Smooth muscle cell of the brain vasculature (primary cell): ENCODE measurements at regions not wholly inside any gene's neighbourhood (a gene's known extent, or its start where the extent isn't known, plus 50 kb on each side); places are given as distances from the start of the nearest gene placed in this dataset.
"Not testable (repeated sequence)": the region's sequence is repeated elsewhere in the genome, so short reads cannot be mapped to it uniquely, and the experiment has no call there.

ENCODE experiments used
- DNase-seq: peaks from one replicate; pipeline ENCODE4 v3.0.0-alpha.2; 2012; ENCODE audit warnings: low read depth, low spot score

DNA sequence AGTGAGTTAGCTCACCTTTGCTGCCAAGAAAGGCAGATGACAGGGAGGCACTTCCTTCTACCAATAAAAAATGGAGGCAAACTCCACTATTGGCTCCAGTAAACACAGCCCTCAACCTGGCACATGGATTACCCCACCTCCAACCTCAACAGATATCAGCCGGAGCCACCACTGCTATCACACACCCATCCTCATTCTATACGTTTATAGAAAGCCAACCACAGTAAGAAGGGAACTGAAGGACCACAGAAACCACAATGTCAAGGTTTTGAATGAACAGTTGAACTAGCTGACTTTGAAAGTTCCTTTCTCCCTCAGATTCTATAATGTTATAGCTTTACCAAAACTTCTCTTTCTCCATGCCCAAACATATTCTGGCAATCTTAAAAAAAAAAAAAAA lies 526.2 kb downstream of the UQCRFS1 start:
- DNase-seq = no peak

GRCh38 chr19:28685802-28686201 lies 527.1 kb downstream of the UQCRFS1 start:
- DNase-seq = no peak

DNA sequence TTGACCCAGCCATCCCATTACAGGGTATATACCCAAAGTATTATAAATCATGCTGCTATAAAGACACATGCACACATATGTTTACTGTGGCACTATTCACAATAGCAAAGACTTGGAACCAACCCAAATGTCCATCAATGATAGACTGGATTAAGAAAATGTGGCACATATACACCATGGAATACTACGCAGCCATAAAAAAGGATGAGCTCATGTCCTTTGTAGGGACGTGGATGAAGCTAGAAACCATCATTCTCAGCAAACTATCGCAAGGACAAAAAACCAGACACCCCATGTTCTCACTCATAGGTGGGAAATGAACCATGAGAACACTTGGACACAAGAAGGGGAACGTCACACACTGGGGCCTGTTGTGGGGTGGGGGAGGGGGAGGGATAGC lies 527.9 kb downstream of the UQCRFS1 start:
- not testable (repeated sequence) for DNase-seq

- DNase-seq = no peak
These were observed 532.8 kb downstream of the UQCRFS1 start for GRCh38 chr19:28680111-28680510.

DNA sequence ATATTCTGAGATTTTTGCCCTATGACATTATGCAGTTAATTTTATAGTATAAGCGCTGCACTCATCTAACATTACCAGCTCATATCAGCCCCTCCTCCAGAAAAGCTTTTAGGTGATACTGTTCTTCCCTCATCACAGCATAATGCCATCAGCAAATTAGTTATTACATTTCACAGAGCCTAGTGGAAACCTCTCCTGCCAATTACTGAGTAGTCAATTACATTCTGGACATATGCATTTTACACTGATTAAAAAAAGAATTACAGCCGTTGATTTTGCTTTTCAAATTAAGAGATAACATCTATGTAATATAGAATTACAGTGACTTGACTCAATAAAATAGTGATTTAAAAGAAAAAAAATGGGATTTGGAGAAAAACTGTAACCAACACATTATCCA lies 542.1 kb downstream of the UQCRFS1 start:
- DNase-seq = no peak

DNA sequence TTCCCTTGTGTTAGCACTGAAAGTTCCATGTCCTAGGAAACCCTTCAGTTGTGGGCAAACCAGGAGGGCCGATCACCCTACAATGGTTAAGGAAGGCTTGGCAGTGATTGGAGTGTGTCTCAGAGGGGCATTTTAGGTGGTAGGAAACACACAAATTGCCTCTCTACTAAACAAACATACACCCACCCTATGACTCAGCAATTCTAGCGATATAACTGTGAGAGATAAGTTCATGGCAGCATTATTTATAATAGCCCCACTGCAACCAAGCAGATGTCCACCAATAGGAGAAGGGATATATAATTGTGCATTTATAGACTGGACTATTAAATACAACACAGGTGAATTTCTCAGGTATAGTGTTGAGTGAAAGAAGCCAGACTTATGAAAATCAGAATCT lies 543.1 kb downstream of the UQCRFS1 start:
- no peak for DNase-seq

DNA sequence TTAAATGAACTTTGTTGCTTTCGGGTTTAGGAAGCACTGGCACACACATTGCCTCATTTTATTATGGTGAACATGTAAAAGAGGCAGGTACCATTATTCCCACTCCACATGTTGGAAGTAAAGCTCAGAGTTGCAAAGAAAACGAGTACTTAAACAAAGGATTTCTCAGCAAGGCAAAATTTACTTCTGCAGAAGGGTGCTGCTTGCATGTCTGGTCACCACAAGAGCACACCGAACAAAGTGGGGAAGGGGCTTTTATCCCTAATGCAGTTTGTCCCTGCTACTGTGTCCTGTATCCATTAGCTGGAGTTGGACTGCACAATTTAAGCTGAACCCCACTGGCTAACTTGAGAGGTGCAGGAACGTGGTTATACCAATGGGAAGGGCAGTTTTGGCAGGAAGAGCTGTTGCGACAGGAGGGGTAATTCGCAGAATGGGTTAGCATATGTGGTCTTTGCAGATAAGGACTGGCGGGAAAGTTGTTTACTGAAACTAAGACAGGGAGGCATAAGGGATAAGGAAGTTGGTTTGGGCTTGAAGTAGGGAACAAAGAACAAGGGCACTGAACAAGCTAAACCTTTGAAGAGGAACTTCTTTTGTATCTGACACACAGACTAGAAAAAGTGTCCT lies 545.5 kb downstream of the UQCRFS1 start:
- no peak for DNase-seq

DNA sequence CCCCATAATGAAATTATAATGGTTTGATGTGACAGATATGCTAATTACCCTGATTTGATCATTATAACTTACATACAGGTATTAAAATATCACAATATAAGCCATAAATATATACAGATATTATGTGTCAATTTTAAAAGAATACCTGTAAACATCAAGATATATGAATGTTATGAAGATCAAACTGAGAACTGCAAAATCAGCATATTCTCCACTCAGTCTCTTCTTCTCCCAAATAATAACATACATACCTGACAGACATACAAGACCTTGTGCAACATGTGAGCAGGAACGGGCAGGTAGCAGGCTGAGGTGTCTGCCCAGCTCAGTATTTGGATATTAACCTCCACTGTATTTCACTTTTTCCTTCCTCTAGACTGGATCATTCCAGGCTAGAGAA lies 547.2 kb downstream of the UQCRFS1 start:
- DNase-seq = no peak

- DNase-seq = no peak
These were observed 556.3 kb downstream of the UQCRFS1 start for GRCh38 chr19:28656644-28657043.

DNA sequence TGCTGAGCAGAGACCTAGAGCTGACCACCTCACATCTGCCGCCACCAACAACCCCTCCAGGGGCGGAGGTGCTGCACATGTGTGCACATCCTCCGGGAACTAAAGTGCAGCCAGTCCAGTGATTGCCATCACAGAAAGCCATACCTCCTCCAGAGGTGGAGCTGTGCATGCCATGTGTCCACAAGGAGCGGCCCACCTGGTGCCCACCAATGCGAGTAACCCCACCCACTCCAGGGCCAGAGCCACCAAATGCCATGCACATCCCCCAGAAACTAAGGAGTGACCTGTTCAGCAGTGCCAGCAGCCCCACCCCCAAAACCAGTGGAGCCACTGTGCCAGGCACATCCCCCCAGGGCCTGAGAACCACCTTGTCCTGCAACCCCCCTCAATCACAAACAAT lies 557.9 kb downstream of the UQCRFS1 start:
- DNase-seq = no peak

DNA sequence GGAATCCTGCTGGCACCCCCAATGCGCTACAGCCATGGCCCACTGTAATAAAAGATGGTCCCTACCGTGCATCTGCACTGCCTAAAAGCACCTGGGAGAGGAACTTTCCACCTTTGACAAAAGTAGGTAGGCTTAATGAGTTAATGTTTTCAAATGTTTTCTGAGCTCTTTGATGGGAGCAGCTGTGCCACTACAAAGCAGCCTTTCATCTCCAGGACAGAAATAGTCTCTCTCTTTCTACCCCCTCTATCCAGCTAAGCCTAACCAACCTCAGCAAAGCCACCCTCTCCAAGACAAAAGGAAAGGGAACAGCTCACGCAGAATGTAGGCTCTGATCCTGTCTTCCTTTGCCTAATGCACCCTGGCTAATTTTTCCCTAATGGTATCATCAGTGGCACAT lies 560.2 kb downstream of the UQCRFS1 start:
- DNase-seq = no peak

- DNase-seq = no peak
These were observed 566.3 kb downstream of the UQCRFS1 start for GRCh38 chr19:28646629-28647028.

GRCh38 chr19:28644169-28644775 lies 568.7 kb downstream of the UQCRFS1 start:
- DNase-seq = no peak

GRCh38 chr19:28642787-28643683 lies 569.9 kb downstream of the UQCRFS1 start:
- DNase-seq = no peak

GRCh38 chr19:28641395-28641794 lies 571.6 kb downstream of the UQCRFS1 start:
- DNase-seq = no peak

GRCh38 chr19:28640506-28640905 lies 572.4 kb downstream of the UQCRFS1 start:
- no peak for DNase-seq

DNA sequence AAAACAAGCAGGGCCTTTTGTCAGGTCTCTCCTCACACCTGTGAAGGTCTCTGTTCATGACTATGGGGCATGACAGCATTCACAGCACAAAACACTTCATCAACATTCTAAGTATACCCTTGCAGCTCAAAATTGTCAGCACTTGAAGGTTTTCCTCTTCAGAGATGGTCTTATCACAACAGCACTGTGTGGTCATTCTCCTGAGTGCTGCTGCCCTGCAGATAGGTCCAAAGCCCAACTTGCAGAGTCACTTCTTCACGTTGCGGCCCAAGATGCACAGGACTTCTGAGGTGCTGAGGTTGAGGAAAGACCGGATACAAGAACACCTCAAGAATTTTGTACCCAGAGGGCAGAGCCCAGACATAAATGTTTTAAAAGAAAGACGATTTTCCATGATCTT lies 574.5 kb downstream of the UQCRFS1 start:
- no peak for DNase-seq

- DNase-seq = no peak
These were observed 576.2 kb downstream of the UQCRFS1 start for GRCh38 chr19:28636706-28637105.

DNA sequence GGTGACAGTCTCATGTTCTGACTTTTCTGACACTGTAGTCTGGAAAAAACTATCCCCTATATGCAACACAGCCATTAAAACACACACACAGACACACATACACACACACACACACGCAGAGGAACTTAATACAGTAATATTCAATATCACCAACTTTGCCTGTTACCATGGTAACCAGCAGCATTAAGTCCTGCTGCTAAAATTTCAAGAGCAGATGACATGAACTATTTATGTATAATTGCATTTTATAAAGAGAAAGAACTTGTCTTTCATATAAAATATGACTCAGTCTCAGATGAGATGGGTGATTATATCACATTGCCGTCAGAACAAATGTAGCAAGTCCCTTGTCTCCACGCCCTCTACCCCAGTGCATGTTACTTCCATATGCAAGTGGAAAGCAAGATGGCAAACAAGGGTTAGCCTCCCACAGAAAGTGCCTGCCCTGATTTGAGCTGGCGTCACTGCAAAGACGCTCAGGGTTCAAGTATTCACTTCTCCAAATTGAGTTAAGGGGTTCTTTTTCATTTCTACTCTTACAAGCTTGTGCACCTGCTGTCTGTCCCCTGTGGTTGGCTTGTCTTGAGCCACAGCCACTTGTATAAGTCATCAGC lies 576.8 kb downstream of the UQCRFS1 start:
- DNase-seq = no peak

DNA sequence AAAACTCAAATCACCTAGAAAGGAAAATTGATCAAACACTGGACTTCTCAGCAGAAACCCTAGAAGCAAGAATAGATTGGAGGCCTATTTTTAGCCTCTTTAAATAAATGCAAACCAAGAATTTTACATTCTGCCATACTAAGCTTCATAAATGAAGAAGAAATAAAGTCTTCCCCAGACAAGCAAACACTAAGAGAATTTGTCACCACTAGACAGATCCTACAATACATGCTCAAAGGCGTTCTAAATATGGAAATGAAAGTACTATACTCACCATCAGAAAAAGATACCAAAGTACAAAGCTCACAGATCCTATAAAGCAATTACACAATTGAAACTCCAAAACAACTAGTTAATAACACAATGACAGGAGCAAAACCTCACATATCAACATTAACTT lies 578.1 kb downstream of the UQCRFS1 start:
- DNase-seq = no peak

DNA sequence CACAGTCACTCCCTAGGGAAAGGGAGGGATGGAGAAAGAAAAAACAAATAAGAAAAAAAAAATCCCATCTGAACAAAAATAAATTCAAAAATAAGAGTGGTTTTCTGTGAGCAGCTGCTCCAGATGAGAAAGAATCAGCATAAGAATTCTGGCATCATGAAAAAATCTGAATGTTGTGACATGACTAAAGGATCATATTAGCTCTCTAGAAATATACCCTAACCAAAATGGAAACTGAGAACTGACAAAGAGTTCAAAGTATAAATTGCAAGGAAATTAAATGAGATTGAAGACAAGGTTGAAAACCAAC lies 579.0 kb downstream of the UQCRFS1 start:
- no peak for DNase-seq

DNA sequence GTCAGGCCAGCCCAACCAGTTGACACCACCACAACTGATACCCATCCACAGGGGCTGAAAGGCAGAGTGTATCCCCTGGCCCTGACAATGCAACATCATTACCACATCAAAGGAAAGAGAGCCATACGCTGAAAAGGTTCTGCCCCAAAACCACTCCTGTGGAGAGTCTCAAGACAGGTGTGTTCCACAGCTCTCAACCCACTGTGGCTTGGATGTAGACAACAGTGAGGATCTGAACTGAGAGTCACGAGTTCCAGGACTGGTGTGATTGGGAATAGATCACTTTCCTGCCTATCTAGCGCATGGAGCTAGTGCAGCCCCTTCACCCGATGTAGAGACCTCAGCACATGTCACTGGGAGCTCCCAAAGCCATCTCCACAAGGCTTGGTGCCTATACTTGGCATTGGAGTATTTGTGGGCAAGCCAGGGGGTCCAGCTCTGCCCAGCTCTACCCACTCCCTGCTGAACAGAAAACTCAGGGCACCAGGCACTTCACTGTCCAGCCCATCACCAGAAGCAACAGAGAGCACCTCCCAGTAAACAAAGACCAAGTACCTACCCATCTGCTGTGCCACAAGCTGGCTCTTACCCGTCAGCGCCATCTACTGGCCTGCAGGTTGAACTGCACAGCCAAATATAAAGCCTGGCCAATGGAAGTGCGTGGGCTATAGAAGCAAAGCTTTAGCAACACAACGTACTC lies 579.5 kb downstream of the UQCRFS1 start:
- peak; percentile 21 for DNase-seq
